ENCODE measurements at regions not wholly inside any gene's neighbourhood (a gene's known extent, or its start where the extent isn't known, plus 50 kb on each side); places are given as distances from the start of the nearest gene placed in this dataset.

- no peak overlapping the region for H3K27ac Mint-ChIP-seq
- no peaks in the 10 kb centered on the region for H3K9me3 Mint-ChIP-seq
- H3K4me3 Mint-ChIP-seq = no peak overlapping the region
- no peaks in the 10 kb centered on the region for H3K4me1 Mint-ChIP-seq
- H3K27me3 Mint-ChIP-seq = peaks cover 21% of the 10 kb centered on the region
- no peaks in the 10 kb centered on the region for H3K36me3 Mint-ChIP-seq (ENCODE audit: low read depth)
- no peak for ATAC-seq (replicated peaks)
These were observed 345.6 kb downstream of the PLK2 start for GRCh38 chr5:58114324-58114723.

- no peak overlapping the region for H3K27ac Mint-ChIP-seq
- H3K4me1 Mint-ChIP-seq = no peaks in the 10 kb centered on the region
- ATAC-seq (replicated peaks) = no peak
- no peaks in the 10 kb centered on the region for H3K36me3 Mint-ChIP-seq (ENCODE audit: low read depth)
- no peak overlapping the region for H3K4me3 Mint-ChIP-seq
- peaks cover 16% of the 10 kb centered on the region for H3K27me3 Mint-ChIP-seq
- no peaks in the 10 kb centered on the region for H3K9me3 Mint-ChIP-seq
These were observed 346.7 kb downstream of the PLK2 start for GRCh38 chr5:58113172-58113571.

- Mint-ChIP-seq H3K4me3 (no peak overlapping the region), H3K27me3 (peaks cover 22% of the 10 kb centered on the region), H3K9me3 (no peaks in the 10 kb centered on the region), H3K27ac (no peak overlapping the region), H3K36me3 (ENCODE audit: low read depth) (no peaks in the 10 kb centered on the region), H3K4me1 (no peaks in the 10 kb centered on the region)
- no peak for ATAC-seq (replicated peaks)
These were observed 351.4 kb downstream of the PLK2 start for GRCh38 chr5:58108511-58108910.

- H3K4me1 Mint-ChIP-seq = no peaks in the 10 kb centered on the region
These were observed 352.2 kb downstream of the PLK2 start for GRCh38 chr5:58107704-58108103.

GRCh38 chr5:58106754-58107410, 353.0 kb downstream of the PLK2 start:
- no peaks in the 10 kb centered on the region for H3K9me3 Mint-ChIP-seq
- ATAC-seq (replicated peaks) = no peak
- peaks cover 30% of the 10 kb centered on the region for H3K27me3 Mint-ChIP-seq
- H3K4me1 Mint-ChIP-seq = no peaks in the 10 kb centered on the region
- H3K27ac Mint-ChIP-seq = no peak overlapping the region
- H3K36me3 Mint-ChIP-seq (ENCODE audit: low read depth) = no peaks in the 10 kb centered on the region
- no peak overlapping the region for H3K4me3 Mint-ChIP-seq

More at GRCh38 chr5:58107704-58108103, 352.2 kb downstream of the PLK2 start:
- no peak for ATAC-seq (replicated peaks)
- Mint-ChIP-seq H3K9me3 (no peaks in the 10 kb centered on the region), H3K27ac (no peak overlapping the region), H3K36me3 (ENCODE audit: low read depth) (no peaks in the 10 kb centered on the region), H3K4me3 (no peak overlapping the region), H3K27me3 (peaks cover 28% of the 10 kb centered on the region)

GRCh38 chr5:58105836-58106235, 354.1 kb downstream of the PLK2 start:
- Mint-ChIP-seq H3K4me1 (no peaks in the 10 kb centered on the region), H3K27ac (no peak overlapping the region), H3K9me3 (no peaks in the 10 kb centered on the region), H3K4me3 (no peak overlapping the region), H3K27me3 (peaks cover 35% of the 10 kb centered on the region), H3K36me3 (ENCODE audit: low read depth) (no peaks in the 10 kb centered on the region)
- ATAC-seq (replicated peaks) = no peak

GRCh38 chr5:58099257-58099656, 360.6 kb downstream of the PLK2 start:
- ATAC-seq (replicated peaks) = no peak
- Mint-ChIP-seq H3K9me3 (no peaks in the 10 kb centered on the region), H3K4me1 (no peaks in the 10 kb centered on the region), H3K36me3 (ENCODE audit: low read depth) (no peaks in the 10 kb centered on the region), H3K27ac (no peak overlapping the region), H3K4me3 (no peak overlapping the region), H3K27me3 (peaks cover 18% of the 10 kb centered on the region)

- Mint-ChIP-seq H3K4me1 (no peaks in the 10 kb centered on the region), H3K9me3 (no peaks in the 10 kb centered on the region), H3K27ac (no peak overlapping the region), H3K4me3 (no peak overlapping the region), H3K36me3 (ENCODE audit: low read depth) (no peaks in the 10 kb centered on the region), H3K27me3 (peaks cover 6% of the 10 kb centered on the region)
- ATAC-seq (replicated peaks) = peak; percentile 74
These were observed 365.9 kb downstream of the PLK2 start for GRCh38 chr5:58094031-58094430.

- H3K9me3 Mint-ChIP-seq = no peaks in the 10 kb centered on the region
These were observed 369.2 kb downstream of the PLK2 start for GRCh38 chr5:58090704-58091103.

GRCh38 chr5:58088941-58089340, 370.9 kb downstream of the PLK2 start:
- Mint-ChIP-seq H3K36me3 (ENCODE audit: low read depth) (no peaks in the 10 kb centered on the region), H3K9me3 (no peaks in the 10 kb centered on the region), H3K27ac (no peak overlapping the region), H3K4me1 (no peaks in the 10 kb centered on the region), H3K27me3 (peaks cover 18% of the 10 kb centered on the region), H3K4me3 (no peak overlapping the region)
- ATAC-seq (replicated peaks) = no peak

More at GRCh38 chr5:58090704-58091103, 369.2 kb downstream of the PLK2 start:
- H3K27ac Mint-ChIP-seq = no peak overlapping the region
- ATAC-seq (replicated peaks) = no peak
- H3K4me3 Mint-ChIP-seq = no peak overlapping the region
- H3K27me3 Mint-ChIP-seq = peaks cover 17% of the 10 kb centered on the region
- no peaks in the 10 kb centered on the region for H3K36me3 Mint-ChIP-seq (ENCODE audit: low read depth)
- no peaks in the 10 kb centered on the region for H3K4me1 Mint-ChIP-seq

GRCh38 chr5:58087905-58088304, 372.0 kb downstream of the PLK2 start:
- Mint-ChIP-seq H3K27ac (no peak overlapping the region), H3K9me3 (no peaks in the 10 kb centered on the region), H3K27me3 (peaks cover 18% of the 10 kb centered on the region), H3K36me3 (ENCODE audit: low read depth) (no peaks in the 10 kb centered on the region), H3K4me3 (no peak overlapping the region), H3K4me1 (no peaks in the 10 kb centered on the region)
- no peak for ATAC-seq (replicated peaks)

- Mint-ChIP-seq H3K4me1 (no peaks in the 10 kb centered on the region), H3K27ac (no peak overlapping the region), H3K27me3 (peaks cover 24% of the 10 kb centered on the region), H3K36me3 (ENCODE audit: low read depth) (no peaks in the 10 kb centered on the region), H3K4me3 (no peak overlapping the region), H3K9me3 (no peaks in the 10 kb centered on the region)
- no peak for ATAC-seq (replicated peaks)
These were observed 372.8 kb downstream of the PLK2 start for GRCh38 chr5:58087123-58087522.

GRCh38 chr5:58085800-58086199, 374.1 kb downstream of the PLK2 start:
- H3K36me3 Mint-ChIP-seq (ENCODE audit: low read depth) = no peaks in the 10 kb centered on the region
- peaks cover 27% of the 10 kb centered on the region for H3K27me3 Mint-ChIP-seq
- ATAC-seq (replicated peaks) = no peak
- H3K27ac Mint-ChIP-seq = no peak overlapping the region
- H3K4me3 Mint-ChIP-seq = no peak overlapping the region
- no peaks in the 10 kb centered on the region for H3K4me1 Mint-ChIP-seq
- H3K9me3 Mint-ChIP-seq = no peaks in the 10 kb centered on the region

GRCh38 chr5:58081435-58081834, 378.5 kb downstream of the PLK2 start:
- Mint-ChIP-seq H3K9me3 (no peaks in the 10 kb centered on the region), H3K4me1 (no peaks in the 10 kb centered on the region), H3K27me3 (peaks cover 20% of the 10 kb centered on the region), H3K27ac (no peak overlapping the region), H3K36me3 (ENCODE audit: low read depth) (no peaks in the 10 kb centered on the region), H3K4me3 (no peak overlapping the region)
- ATAC-seq (replicated peaks) = no peak

- no peaks in the 10 kb centered on the region for H3K36me3 Mint-ChIP-seq (ENCODE audit: low read depth)
- H3K4me3 Mint-ChIP-seq = no peak overlapping the region
- ATAC-seq (replicated peaks) = no peak
These were observed 379.3 kb downstream of the PLK2 start for GRCh38 chr5:58080573-58080972.

GRCh38 chr5:58077966-58078365, 381.9 kb downstream of the PLK2 start:
- no peak for ATAC-seq (replicated peaks)
- Mint-ChIP-seq H3K9me3 (no peaks in the 10 kb centered on the region), H3K4me3 (no peak overlapping the region), H3K27ac (no peak overlapping the region), H3K4me1 (no peaks in the 10 kb centered on the region), H3K27me3 (peaks cover 20% of the 10 kb centered on the region), H3K36me3 (ENCODE audit: low read depth) (no peaks in the 10 kb centered on the region)

More at GRCh38 chr5:58080573-58080972, 379.3 kb downstream of the PLK2 start:
- Mint-ChIP-seq H3K9me3 (no peaks in the 10 kb centered on the region), H3K27ac (no peak overlapping the region), H3K27me3 (peaks cover 19% of the 10 kb centered on the region), H3K4me1 (no peaks in the 10 kb centered on the region)
